Smooth muscle cell of the brain vasculature (primary cell): ENCODE measurements at regions not wholly inside any gene's neighbourhood (a gene's known extent, or its start where the extent isn't known, plus 50 kb on each side); places are given as distances from the start of the nearest gene placed in this dataset.
"Not testable (repeated sequence)": the region's sequence is repeated elsewhere in the genome, so short reads cannot be mapped to it uniquely, and the experiment has no call there.

ENCODE experiments used
- DNase-seq: peaks from one replicate; pipeline ENCODE4 v3.0.0-alpha.2; 2012; ENCODE audit warnings: low read depth, low spot score

GRCh38 chr5:162964144-162964543 is 473.3 kb upstream of the CCNG1 start:
- not testable (repeated sequence) for DNase-seq

GRCh38 chr5:162990063-162990462 is 447.3 kb upstream of the CCNG1 start:
- DNase-seq = no peak

- DNase-seq = no peak
Measured at GRCh38 chr5:162990856-162991497, 446.4 kb upstream of the CCNG1 start.

- DNase-seq = no peak
Measured at GRCh38 chr5:162995568-162995967, 441.8 kb upstream of the CCNG1 start.

DNA sequence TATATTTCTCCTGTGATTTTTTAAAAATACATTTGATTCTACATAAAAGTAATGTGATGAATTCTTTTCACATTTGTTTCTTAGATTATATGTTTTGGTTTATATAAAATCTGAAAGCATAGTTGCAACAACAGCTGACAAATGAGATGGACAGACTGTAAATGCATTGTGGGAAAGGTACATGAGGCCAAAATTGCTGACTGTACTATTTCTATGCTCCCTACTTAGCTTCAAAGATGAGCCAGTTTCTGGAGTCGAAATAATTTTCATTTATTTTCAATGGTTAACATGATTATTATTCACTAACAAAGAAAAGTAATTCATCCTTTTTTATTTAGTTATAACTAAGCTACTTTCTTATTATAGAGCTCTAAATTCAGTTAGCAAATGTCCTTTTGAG is 441.3 kb upstream of the CCNG1 start:
- DNase-seq = no peak

DNA sequence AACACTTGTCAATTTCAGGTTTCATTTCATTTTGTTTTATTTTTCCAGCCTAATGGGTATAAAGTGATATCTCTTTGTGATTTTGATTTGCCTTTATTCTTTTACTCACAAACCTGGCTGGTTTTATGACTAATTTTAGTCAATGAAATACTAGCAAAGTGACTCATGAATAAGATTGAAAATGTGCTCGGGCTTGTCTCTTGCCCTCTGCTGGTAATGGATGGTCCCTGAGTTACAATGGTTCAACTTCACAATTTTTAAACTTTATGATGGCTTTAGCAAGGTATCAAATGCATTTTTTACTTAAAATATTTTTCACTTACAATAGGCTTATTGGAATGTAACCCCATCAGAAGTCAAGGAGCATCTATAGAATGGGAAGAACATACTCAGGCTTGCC is 431.4 kb upstream of the CCNG1 start:
- no peak for DNase-seq

DNA sequence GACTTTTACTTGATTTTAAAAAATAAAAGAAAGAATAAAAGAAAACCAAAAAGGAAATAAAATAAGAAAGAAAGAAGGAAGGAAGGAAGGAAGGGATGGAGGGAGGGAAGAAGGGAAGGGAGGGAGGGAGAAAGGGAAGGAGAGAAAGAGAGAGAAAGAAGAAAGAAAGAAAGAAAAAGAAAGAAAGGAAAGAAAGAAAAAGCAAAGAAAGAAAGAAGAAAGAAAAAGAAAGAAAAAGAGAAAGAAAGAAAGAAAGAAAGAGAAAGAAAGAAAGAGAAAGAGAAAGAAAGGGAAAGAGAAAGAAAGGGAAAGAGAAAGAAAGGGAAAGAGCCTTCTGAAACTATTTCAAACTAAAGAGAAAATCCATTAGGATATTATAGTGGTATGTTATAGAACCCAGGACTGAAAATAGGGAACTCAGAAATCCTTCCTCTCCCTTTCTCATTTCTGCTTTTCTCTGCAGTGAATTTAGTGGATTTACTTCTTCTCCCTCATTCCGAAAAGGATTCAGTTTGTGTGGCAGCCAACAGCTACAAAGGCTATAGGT is 414.7 kb upstream of the CCNG1 start:
- no peak for DNase-seq

- no peak for DNase-seq
Measured at GRCh38 chr5:163023846-163024245, 413.5 kb upstream of the CCNG1 start.

DNA sequence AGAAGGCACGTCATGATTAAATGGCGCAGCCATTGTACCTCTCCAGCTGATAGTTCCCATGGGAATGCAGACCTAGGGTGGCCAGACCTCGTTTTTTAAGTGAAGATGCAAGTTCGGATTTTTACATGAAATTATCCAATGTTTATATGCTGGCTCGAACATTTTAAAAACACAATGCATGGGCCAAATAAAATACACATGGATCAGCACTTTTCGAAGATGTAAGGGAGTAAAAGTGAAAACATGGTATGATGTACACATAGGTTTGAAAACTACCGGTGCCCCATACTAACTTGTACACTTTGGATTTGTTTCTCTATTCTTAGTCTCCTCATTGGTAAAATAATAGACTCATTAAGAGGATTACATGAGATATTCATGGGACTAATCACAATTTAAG is 412.5 kb upstream of the CCNG1 start:
- no peak for DNase-seq

GRCh38 chr5:163033656-163034055 is 403.7 kb upstream of the CCNG1 start:
- DNase-seq = no peak

GRCh38 chr5:163041254-163041653 is 396.1 kb upstream of the CCNG1 start:
- DNase-seq = no peak

DNA sequence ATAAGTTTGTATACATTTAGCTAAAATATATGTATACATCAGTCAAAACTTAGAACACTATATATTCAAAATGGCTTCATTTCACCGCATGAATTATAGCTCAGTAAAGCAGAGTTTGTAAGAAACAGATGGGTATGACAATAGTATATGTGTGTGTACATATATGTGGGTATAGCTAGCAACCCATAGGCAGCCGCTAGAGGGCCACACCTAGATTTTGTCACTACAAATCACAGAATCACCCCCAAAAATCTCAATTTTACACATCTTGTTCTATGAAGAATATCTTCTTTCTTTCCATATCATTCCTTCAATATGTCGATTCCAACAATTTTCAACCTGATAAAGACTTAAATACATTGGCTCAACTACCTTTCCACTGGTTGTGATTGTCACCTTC is 357.8 kb upstream of the CCNG1 start:
- DNase-seq = no peak

- DNase-seq = no peak
Measured at GRCh38 chr5:163089230-163089629, 348.2 kb upstream of the CCNG1 start.

DNA sequence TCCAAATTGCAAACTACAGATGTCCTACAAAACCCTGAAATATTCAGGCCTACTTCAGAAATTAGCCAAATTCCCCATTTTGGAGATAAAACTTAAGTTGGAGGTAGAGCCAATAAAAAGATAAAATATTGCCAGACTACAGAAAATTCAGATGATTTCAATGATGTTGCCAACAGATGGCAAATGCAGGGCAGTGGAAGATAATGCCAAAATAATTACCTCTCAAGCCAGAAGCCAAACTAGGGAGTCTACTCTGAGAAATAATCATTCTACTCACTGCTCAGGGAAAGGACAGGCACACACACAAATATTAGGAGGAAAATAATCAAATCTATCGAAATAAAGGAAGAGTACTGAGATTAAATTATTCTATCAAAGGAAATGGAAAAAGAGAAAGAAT is 347.5 kb upstream of the CCNG1 start:
- DNase-seq = no peak

GRCh38 chr5:163094492-163095180 is 342.8 kb upstream of the CCNG1 start:
- no peak for DNase-seq

- DNase-seq = no peak
Measured at GRCh38 chr5:163104464-163104863, 332.9 kb upstream of the CCNG1 start.

DNA sequence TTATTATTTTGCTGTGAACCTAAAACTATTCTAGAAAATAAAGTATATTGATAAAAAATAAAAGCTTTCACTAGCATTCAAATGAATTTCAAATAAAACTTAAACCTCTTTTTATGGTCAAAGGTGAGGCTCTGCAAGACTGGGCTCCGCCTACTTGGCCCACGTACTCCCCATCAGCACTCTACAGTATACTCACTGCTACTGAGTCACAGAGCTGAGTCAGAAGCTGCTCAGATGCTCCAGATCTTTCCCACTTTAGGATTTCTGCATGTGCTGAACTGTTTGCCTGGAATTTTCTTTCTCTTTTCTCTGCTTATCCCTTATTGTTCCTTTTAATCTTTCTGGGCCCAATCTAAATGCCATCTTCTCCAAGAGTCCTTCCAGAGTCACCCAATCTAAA is 331.9 kb upstream of the CCNG1 start:
- DNase-seq = no peak

GRCh38 chr5:163106098-163106497 is 331.3 kb upstream of the CCNG1 start:
- no peak for DNase-seq

DNA sequence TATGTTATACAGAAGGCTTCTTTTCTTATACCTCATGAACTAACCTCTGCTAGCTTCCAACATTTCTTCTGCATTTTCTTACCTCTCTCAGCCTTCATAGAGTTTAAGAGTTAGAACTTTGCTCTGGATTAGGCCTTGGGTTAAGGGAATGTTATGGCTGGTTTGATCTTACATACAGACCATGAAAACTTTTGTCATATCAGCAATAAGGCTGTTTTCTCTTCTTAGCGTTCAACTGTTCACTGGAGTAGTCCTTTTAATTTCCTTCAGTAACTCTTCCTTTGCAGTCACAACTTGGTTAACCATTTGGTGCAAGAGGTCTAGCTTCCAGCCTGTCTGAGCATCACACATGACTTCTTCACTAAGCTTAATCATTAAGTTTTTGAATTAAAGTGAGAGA is 329.0 kb upstream of the CCNG1 start:
- DNase-seq = no peak

GRCh38 chr5:163115011-163115410 is 322.4 kb upstream of the CCNG1 start:
- no peak for DNase-seq

- DNase-seq = not testable (repeated sequence)
Measured at GRCh38 chr5:163116618-163117017, 320.8 kb upstream of the CCNG1 start.

DNA sequence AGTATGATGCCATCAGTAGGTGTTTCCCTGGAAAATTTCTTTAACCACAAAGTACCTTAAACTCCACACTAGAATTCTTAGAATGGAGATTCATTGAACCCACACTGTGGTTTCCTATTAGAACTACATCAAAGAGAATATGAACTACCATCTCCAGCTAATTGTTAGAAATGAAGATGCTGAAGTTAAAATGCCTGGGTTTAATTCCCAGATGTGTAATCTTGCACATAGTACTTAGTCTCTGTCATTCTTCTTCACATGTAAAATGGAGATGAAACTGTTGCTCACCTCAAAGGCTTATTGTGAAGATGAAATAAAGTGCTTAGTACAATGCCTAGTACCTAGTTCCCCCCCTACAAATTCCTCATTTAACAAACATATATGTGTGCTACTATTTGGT is 303.3 kb upstream of the CCNG1 start:
- DNase-seq = no peak

DNA sequence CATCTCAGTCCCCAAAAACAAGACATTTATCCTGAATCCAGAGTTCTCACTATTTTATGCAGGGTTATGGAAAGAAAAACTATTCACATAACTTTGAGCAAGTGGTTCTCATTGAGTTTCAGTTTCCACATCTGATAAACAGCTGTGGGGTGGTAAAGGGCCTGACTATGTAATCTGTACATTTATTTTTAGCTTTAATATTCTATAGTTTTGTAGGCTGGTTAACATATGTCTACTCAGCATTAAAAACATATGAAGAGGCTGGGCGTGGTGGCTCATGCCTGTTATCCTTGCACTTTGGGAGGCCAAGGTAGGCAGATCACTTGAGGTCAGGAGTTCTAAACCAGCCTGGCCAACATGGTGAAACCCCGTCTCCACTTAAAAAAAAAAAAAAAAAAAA is 301.5 kb upstream of the CCNG1 start:
- no peak for DNase-seq
